Right kidney (tissue), 1 donor: ENCODE measurements at regions not wholly inside any gene's neighbourhood (a gene's known extent, or its start where the extent isn't known, plus 50 kb on each side); places are given as distances from the start of the nearest gene placed in this dataset.

Experiments
- DNase-seq: peaks from one replicate; pipeline ENCODE4 v3.0.0-alpha.2; 2016

DNA sequence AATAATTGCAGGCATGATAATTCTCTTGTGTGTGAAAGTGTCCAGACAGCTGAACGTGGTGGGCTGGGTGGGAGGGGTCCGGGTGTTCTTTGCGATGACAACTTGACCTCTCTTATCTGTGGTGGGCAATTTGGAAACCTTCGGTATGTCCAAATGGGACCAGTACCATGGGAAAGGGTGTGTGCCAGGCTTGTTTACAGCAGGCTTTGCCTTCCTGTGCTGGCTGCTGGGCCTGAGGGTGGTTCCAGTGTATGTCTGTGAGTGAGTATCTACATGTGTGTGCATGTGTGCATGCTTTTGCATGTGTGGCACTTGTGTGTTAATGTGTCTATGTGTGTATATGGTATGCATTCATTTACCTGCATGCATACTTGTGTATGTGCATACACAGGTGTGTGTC, 166.4 kb downstream of the GADD45G start:
- no peak for DNase-seq

- no peak for DNase-seq
These were observed 168.4 kb downstream of the GADD45G start for GRCh38 chr9:89773170-89773569.

GRCh38 chr9:89774858-89775370, 170.1 kb downstream of the GADD45G start:
- no peak for DNase-seq

DNA sequence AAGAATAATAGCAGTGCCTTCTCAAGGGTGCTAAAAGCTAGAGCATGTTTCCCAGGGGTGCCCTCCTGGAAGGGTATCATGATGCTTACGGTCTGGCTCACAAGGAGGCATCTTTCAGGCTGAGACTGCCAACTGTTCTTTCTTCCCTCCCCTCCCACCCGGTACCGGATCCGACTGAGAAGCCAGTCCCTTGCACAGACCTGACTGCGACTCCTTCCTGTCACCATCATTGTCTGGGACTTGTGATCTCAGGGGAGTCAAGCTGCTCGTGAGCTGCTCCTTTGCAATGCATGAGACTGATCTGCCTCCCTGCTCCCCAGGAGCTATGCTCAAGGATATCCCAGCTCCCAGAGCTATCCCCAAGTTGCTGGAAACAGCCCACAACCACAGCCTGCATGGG, 170.8 kb downstream of the GADD45G start:
- no peak for DNase-seq

- DNase-seq: no peak
These were observed 172.1 kb downstream of the GADD45G start for GRCh38 chr9:89776795-89777525.

GRCh38 chr9:89777544-89777943, 172.7 kb downstream of the GADD45G start:
- DNase-seq: no peak

GRCh38 chr9:89778100-89779090, 173.6 kb downstream of the GADD45G start:
- DNase-seq: peak; percentile 37

GRCh38 chr9:89779405-89780203, 174.8 kb downstream of the GADD45G start:
- DNase-seq: no peak

- DNase-seq: no peak
These were observed 176.1 kb downstream of the GADD45G start for GRCh38 chr9:89780959-89781358.

- no peak for DNase-seq
These were observed 177.2 kb downstream of the GADD45G start for GRCh38 chr9:89781838-89782540.

DNA sequence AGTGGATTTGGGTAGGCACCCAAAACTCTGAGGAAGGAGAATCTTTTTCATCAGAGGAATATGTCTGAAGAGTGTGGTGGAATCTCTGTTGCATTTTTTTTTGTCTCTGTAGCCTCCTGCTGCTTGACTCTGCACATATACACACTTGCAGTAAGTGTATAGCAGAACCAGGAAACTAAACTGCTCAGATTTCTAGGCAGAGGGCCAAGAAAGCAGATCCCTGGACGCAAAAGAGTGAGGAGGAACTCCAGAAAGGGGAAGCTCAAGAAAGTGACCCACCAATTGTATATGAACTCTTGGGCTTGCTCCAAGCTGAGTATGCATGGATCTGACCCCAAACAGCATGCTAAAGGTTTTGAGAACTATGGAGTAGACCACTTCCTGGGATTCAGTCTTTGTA, 181.8 kb downstream of the GADD45G start:
- no peak for DNase-seq

- DNase-seq: no peak
These were observed 182.8 kb downstream of the GADD45G start for GRCh38 chr9:89787595-89787994.

DNA sequence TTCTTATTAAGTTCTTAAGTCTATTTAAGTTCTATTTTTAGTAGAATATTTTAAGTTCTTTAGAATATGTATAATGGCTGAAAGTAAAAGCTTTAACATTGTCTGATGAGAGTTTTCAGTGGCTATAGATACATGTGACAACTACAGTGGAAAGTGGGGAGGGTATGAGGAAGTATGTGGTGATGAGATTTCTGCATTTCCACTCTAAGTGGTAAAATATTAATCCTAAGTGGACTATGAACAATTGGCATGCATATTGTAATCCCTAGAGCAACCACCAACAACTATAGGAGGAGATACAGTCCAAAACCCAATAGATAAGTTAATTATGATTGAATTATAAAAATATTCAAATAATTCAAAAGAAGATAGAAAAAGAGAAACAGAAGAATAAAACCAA, 183.6 kb downstream of the GADD45G start:
- no peak for DNase-seq

DNA sequence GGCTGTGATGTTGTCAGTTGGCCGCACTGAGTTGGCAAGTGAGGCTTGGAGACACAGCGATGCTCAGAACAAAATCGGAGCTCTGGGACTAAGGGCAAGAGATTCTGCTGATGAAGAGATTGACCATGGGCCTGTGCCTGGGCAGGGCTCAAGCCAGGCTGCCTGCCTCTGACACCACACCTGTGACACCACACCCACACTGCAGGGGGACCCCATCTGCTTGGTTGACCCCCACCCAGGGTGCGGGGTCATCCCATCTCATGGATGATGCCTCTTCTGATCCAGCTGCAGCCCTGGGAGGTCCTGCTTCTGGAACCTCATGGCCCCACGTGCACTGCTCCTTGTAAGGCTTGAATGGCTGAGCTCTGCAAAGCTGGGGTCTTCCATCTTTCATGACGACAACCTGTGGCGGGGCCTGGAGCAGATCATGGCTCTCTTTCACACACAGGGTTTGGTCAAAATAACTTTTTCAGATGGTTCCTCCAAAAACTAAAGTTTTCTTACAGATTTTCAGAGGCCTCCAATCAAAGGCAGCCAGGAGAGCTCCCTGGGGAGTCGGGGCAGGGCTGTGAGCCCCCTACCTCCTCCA, 185.2 kb downstream of the GADD45G start:
- no peak for DNase-seq

DNA sequence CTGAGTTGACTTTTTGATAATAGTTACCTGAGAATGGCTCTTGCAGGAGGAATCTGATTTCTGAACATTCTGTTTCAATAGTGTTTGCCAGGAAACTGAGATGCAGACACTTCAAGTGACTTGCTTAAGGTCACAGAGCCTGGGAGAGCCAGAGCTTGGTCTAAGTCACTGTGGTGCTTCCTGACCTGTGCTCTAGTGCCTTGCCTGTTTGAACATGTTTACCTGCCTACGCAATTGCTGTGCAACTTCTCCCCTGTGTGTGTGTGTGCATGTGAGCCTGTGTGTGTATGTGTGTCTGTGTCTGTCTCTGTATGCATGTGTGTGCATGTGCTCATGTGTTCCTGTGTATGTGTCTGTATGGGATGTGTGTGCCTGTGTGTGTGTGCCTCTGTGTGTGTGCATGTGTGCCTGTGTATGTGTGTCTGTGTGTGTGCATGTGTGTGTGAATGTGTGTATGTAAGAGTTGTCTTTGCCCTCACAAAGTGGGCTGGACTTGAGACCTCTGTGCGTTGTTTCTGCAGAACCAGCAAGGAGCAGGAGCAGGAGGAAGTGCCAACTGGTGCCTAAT, 185.8 kb downstream of the GADD45G start:
- DNase-seq: no peak

DNA sequence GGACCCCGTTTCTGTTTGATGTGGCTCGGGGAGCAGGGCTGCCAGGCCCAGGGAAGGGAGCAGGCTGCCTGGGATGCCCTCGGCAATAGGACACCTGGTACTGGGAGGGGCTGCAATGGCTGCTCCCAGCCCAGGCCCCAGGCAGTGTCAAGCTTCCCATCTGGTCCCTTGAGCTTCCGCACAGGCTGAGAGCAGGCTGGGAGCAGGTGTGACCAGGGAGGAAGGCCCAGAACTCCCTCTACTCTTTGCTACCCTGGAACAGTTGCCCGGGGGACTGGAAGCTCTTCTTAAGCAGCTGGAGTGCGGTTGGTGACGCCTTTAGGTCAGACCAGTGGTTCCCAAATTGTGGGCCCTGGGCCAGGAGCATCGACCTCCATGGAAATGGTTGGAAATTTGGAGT, 186.9 kb downstream of the GADD45G start:
- DNase-seq: no peak

- DNase-seq: no peak
These were observed 187.6 kb downstream of the GADD45G start for GRCh38 chr9:89792189-89793123.

DNA sequence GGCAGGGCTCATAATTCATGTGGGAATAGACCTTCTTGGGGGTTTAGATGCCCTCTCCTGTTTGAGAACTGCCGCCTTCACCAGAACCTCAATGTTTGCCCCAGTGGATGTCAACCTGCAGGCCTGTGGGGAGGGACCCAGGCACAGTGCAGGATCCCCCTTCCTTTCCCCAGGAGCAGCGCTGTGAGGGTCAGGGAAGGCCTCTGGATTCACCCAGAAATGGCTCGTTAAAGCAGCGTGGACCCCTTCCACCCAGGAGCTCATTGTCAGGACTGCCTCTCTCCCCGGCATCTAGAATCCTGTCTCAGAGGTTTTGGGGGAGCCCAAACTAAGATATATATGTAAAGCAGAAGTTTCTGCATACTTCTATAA, 188.3 kb downstream of the GADD45G start:
- no peak for DNase-seq

DNA sequence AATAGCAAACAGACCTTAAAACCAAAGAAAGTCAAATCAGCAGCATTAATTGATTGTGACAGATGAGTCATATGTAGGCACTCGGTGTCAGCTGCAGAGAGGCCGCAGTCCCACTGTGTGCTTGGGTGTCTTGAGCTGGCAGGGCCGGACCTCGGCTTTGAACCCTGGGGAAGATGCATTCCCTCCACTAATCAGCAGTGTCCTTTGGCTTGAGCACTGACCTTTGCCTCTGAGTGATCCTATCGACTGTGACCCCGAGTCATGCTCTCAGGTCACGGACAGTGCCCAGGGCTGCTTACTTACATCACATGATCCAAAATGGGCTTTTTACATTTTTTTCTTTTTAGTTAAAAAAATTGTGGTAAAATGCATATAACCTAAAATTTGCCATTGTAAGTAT, 188.7 kb downstream of the GADD45G start:
- DNase-seq: no peak

DNA sequence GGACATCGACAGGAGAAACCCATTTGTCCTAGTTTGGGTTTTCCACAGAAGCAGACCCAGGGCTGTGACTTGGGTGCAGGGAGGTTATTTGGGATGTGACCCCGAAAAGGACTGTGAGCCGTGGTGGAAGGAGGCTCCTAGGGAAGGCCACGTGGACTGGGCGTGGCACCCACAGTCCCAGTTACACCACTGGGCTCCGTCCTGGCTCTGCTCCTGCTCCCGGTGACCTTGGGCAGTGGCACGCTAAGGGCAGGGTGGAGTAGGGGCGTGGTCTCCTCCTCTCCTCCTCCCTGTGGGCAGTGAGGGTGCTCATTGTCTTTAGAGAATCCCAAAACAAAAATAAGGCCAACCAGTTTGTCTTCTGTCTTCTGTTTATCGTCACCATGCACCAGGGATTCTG, 190.1 kb downstream of the GADD45G start:
- no peak for DNase-seq
